RWPE2 (cell line): ENCODE measurements at regions not wholly inside any gene's neighbourhood (a gene's known extent, or its start where the extent isn't known, plus 50 kb on each side); places are given as distances from the start of the nearest gene placed in this dataset.

Source experiments
- ATAC-seq: fragments of 200-7000 bp; cut with Tn5 transposase; 3 replicates; pipeline ENCODE4 v1.9.1; 2021; ENCODE audit warnings: low read depth
- DNase-seq: peaks from one replicate; pipeline ENCODE4 v3.0.0-alpha.2; 2020; ENCODE audit warnings: low spot score
- H3K27ac ChIP-seq: fragments of 450-650 bp; 2 replicates; pipeline ENCODE4 v1.5.1; 2017; ENCODE audit warnings: mild to moderate bottlenecking; ENCODE audit not compliant: poor library complexity, severe bottlenecking
- H3K27me3 ChIP-seq: fragments of 250-450 bp; sonication (Bioruptor Pico); 2 replicates; pipeline ENCODE4 v1.5.1; 2021; ENCODE audit warnings: mild to moderate bottlenecking, moderate library complexity; ENCODE audit not compliant: insufficient read depth, poor library complexity, severe bottlenecking
- H3K36me3 ChIP-seq: fragments of 250-450 bp; sonication (Bioruptor Pico); 2 replicates; pipeline ENCODE4 v1.5.1; 2020; ENCODE audit warnings: low read depth, mild to moderate bottlenecking, moderate library complexity
- H3K4me1 ChIP-seq: fragments of 250-450 bp; sonication (Bioruptor Pico); 2 replicates; pipeline ENCODE4 v1.5.1; 2021; ENCODE audit warnings: mild to moderate bottlenecking, moderate library complexity; ENCODE audit not compliant: insufficient read depth, poor library complexity, severe bottlenecking
- H3K4me3 ChIP-seq: fragments of 250-450 bp; sonication (Bioruptor Pico); 2 replicates; pipeline ENCODE4 v1.5.1; 2021; ENCODE audit warnings: mild to moderate bottlenecking, moderate library complexity; ENCODE audit not compliant: severe bottlenecking
- H3K9me3 ChIP-seq: fragments of 250-450 bp; sonication (Bioruptor Pico); 2 replicates; pipeline ENCODE4 v1.5.1; 2021; ENCODE audit warnings: mild to moderate bottlenecking, moderate library complexity; ENCODE audit not compliant: severe bottlenecking
- CTCF ChIP-seq: fragments of 450-650 bp; IDR thresholded peaks from one replicate; pipeline ENCODE4 v1.5.1; 2017; ENCODE audit warnings: mild to moderate bottlenecking, moderate library complexity; ENCODE audit not compliant: poor library complexity, severe bottlenecking

DNA sequence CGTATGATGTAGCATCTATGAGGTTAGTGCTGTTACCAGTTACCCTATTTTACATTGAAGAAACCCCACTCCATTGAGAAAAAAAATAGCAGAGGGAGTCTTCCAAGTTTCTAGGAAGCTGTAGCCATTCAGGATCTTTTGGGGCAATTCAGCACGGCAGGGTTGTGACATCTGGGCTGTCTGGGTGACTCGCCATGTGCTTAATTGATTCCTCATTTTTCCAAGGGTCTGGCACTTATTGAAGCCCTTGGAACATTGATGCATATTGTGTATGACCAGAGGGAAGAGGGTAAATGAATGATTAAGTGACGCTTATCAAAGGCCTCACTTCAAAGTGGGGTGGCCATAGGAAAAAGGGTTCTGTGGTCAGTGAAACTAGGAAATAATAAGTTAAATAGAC is 248.7 kb downstream of the ARHGAP12 start:
- Histone ChIP-seq H3K4me3 (no peak overlapping the region), H3K9me3 (peaks cover 10% of the 10 kb centered on the region), H3K4me1 (no peaks in the 10 kb centered on the region), H3K27me3 (no peaks in the 10 kb centered on the region), H3K27ac (no peak overlapping the region), H3K36me3 (no peaks in the 10 kb centered on the region)
- no peak for TF ChIP-seq CTCF
- DNase-seq (no peak), ATAC-seq (no peak)

DNA sequence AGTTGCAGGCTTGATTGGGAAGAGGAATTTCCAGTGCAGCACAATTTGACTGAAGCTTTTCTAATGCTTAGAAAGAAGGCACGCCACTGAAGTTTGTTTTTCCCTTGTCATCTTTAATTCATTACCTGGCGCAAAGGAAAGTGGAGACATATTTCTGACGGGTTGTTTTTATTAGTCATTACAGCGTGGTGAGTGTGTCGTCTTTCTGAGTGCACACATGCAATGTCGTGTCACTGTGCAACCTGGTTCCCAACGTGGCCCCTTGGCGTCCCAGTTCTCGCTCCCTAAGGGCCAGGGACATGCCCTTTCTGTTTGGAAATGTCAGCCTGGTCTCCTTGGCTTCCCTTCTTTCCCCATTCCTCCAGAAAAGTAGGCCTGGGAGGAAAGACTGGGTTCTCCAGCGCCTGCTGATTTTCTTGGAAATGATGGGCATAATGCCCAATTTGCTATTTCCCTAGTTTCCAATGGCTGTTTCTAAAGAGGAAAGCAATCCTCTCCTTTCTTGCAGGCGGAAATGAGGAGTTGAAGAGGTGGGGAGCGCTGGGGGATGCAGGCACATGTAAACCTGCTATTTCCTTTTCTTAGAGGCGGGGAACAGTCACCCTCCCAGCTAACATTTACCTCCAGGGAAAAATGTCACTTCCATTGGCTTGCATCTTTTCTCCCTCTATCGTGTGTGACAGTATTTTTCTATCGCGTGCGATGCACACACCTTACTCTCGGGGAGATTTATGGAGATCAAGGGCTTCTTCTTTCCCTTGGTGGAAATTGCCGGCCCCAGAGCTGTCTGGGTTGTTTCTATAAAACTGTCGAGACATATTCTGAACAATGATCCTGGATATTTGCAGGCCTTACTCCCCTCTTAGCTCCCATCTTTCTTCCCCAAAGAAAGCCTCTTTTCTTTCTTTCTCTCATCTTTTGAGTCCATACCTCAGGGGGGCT is 249.8 kb downstream of the ARHGAP12 start:
- H3K27me3 ChIP-seq = no peaks in the 10 kb centered on the region
- ATAC-seq (no peak), DNase-seq (no peak)
- H3K27ac ChIP-seq = no peak overlapping the region
- H3K4me3 ChIP-seq = no peak overlapping the region
- H3K9me3 ChIP-seq = peaks cover 8% of the 10 kb centered on the region
- no peak for TF ChIP-seq CTCF
- H3K4me1 ChIP-seq = no peaks in the 10 kb centered on the region
- no peaks in the 10 kb centered on the region for H3K36me3 ChIP-seq

GRCh38 chr10:31678139-31678536 is 250.5 kb downstream of the ARHGAP12 start:
- H3K4me3 ChIP-seq = no peak overlapping the region

DNA sequence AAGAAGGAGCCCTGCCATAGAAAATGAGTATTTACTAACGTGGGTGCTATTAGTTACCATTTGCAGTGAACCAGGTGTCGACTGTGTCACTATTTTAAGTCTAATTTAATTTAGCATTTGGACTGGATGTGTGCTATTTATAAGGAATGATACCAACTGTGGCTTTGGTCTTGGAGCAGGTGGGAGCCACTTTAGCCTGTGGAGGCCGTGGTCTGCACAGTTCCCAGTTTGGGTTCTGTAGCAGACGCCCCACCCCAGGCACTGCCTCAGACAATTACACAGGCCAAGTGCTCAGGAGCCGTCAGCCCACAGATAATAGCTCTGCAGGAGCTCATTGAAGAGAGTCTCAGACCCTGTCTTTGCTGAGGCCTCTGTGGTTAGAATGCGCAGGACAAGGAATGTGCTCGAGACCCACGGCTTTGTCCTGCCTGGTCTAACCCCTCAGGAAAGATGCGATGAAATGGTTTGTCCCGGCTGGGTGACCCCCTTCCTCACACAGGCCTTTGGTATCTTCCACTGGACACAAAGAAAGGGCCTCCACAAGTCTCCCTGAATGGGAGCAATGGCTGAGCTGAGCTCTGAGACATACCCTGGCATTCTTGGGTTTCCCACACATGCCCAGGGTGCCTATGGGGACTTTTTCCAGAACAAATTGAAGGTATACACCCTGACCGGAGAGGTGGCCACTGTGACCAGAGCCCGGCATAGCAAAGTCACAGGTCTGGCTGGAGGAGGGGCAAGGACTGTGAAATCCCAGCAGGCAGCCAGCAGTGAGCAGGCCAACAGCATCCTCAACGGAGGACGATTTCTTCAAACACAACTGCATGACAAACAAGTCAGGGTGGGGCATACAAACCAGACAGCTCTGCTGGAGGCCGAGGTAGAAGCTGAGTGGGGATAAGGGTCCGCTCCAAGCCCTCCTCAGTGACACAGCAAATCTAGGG is 251.2 kb downstream of the ARHGAP12 start:
- no peak for ATAC-seq
- Histone ChIP-seq H3K9me3 (no peaks in the 10 kb centered on the region), H3K4me3 (no peak overlapping the region)

More at GRCh38 chr10:31678139-31678536, 250.5 kb downstream of the ARHGAP12 start:
- no peak for TF ChIP-seq CTCF
- peaks cover 4% of the 10 kb centered on the region for H3K9me3 ChIP-seq
- DNase-seq (no peak), ATAC-seq (no peak)
- no peaks in the 10 kb centered on the region for H3K4me1 ChIP-seq
- no peaks in the 10 kb centered on the region for H3K36me3 ChIP-seq
- no peaks in the 10 kb centered on the region for H3K27me3 ChIP-seq
- H3K27ac ChIP-seq = no peak overlapping the region

More for the DNA sequence above, 251.2 kb downstream of the ARHGAP12 start:
- Histone ChIP-seq H3K27me3 (no peaks in the 10 kb centered on the region), H3K4me1 (no peaks in the 10 kb centered on the region), H3K36me3 (no peaks in the 10 kb centered on the region), H3K27ac (no peak overlapping the region)
- TF ChIP-seq CTCF = no peak
- no peak for DNase-seq
